ENCODE measurements at regions not wholly inside any gene's neighbourhood (a gene's known extent, or its start where the extent isn't known, plus 50 kb on each side); places are given as distances from the start of the nearest gene placed in this dataset.
A peak's percentile ranks its signal among the peaks of the same experiment; 100 is the strongest.
"Not testable (repeated sequence)": the region's sequence is repeated elsewhere in the genome, so short reads cannot be mapped to it uniquely, and the experiment has no call there.

DNA sequence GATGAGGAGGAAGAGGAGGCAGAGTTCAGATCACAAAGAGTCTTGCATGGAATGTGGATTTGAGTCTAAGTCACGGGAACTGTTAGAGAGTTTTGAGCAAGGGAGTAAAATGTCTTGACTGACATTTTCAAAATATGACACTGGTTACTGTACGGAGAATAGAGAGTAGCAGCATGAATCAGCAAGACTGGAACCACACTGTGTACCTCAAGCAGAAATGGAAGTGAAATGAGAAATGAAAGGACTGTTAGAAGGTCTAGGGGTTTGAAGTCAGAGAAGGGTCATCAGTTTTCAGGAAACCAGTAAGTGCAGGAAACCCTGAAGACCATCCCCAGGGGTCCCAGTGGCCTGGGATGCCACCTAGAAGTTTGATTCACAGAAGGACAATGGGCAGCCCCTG is 236.3 kb downstream of the GALC start:
- Mint-ChIP-seq H3K4me1 (ENCODE audit: low read depth) (no peaks in the 10 kb centered on the region), H3K27ac (no peak overlapping the region), H3K4me3 (no peak overlapping the region), H3K9me3 (peaks cover 64% of the 10 kb centered on the region), H3K27me3 (ENCODE audit: insufficient read depth) (peaks cover 2% of the 10 kb centered on the region; the same call in 1 of the 2 replicates), H3K36me3 (ENCODE audit: low read depth) (peaks cover 16% of the 10 kb centered on the region; the same call in 1 of the 2 replicates)
- TF ChIP-seq, protein P1, sequence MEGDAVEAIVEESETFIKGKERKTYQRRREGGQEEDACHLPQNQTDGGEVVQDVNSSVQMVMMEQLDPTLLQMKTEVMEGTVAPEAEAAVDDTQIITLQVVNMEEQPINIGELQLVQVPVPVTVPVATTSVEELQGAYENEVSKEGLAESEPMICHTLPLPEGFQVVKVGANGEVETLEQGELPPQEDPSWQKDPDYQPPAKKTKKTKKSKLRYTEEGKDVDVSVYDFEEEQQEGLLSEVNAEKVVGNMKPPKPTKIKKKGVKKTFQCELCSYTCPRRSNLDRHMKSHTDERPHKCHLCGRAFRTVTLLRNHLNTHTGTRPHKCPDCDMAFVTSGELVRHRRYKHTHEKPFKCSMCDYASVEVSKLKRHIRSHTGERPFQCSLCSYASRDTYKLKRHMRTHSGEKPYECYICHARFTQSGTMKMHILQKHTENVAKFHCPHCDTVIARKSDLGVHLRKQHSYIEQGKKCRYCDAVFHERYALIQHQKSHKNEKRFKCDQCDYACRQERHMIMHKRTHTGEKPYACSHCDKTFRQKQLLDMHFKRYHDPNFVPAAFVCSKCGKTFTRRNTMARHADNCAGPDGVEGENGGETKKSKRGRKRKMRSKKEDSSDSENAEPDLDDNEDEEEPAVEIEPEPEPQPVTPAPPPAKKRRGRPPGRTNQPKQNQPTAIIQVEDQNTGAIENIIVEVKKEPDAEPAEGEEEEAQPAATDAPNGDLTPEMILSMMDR (IDR thresholded peaks at IDR 0.05): no peak
- DNase-seq: no peak

DNA sequence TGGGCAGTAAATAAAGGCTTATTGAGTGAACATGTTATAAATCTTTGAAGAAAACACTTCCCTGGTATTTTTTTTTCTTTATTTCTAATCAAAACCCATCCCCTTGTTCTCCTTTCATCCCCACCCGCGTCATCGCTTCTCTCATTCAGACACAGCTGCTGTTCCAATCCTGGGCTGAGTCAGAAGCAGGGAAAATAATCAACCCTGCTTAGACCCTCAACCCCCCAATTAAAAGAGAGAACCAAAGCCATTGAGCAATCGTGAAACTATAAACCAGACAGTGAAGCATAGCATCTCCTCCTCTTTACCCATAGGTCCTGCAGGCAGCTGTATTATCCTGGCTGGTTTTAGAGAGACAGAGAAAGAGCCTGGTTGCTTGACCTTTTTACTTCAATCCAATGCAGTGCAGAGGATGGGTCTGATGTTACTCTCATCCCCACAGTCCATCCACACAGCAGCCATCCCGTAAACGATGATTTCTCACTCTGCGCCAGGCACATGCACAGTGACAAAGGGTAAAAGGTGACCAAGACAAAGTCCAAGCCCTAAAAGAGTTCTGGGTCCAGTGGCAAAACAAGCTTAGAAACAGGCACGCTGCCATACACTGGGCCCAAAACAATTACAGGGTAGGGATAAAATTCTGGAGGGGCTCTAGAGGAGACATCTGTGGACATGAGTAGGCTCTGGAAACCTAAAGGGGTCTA is 238.3 kb downstream of the GALC start:
- no peak overlapping the region for H3K27ac Mint-ChIP-seq

DNA sequence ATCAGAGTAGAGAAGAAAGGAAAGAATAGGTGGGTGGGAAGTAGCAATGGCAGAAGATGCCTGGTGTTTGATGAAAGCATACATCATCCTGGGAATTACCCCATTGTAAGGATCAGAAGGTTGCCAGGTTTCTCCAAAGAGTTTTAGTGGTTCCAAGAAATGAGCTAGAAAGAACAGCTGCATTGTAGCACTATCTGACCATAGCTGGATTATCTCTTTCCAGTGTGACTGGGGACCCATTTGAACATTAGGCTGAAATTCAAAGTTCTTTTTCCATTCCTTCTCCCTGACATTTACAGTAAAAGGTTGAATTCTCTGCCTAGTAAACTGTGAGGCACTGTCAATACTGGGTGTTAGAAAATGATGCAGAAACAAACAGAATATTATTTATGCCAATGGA is 244.4 kb downstream of the GALC start:
- Mint-ChIP-seq H3K9me3 (peaks cover 50% of the 10 kb centered on the region), H3K27me3 (ENCODE audit: insufficient read depth) (no peaks in the 10 kb centered on the region), H3K27ac (no peak overlapping the region), H3K36me3 (ENCODE audit: low read depth) (no peaks in the 10 kb centered on the region; the same call in 1 of the 2 replicates), H3K4me3 (no peak overlapping the region), H3K4me1 (ENCODE audit: low read depth) (no peaks in the 10 kb centered on the region)
- no peak for DNase-seq
- TF ChIP-seq, protein P1 (IDR thresholded peaks at IDR 0.05): no peak

More for the DNA sequence above, 238.3 kb downstream of the GALC start:
- peaks cover 63% of the 10 kb centered on the region for H3K9me3 Mint-ChIP-seq
- DNase-seq: no peak
- H3K4me3 Mint-ChIP-seq: no peak overlapping the region
- no peaks in the 10 kb centered on the region for H3K4me1 Mint-ChIP-seq (ENCODE audit: low read depth)
- TF ChIP-seq, protein P1 (IDR thresholded peaks at IDR 0.05): no peak
- H3K36me3 Mint-ChIP-seq (ENCODE audit: low read depth): peaks cover 10% of the 10 kb centered on the region; the same call in 1 of the 2 replicates
- H3K27me3 Mint-ChIP-seq (ENCODE audit: insufficient read depth): peaks cover 2% of the 10 kb centered on the region; the same call in 1 of the 2 replicates

DNA sequence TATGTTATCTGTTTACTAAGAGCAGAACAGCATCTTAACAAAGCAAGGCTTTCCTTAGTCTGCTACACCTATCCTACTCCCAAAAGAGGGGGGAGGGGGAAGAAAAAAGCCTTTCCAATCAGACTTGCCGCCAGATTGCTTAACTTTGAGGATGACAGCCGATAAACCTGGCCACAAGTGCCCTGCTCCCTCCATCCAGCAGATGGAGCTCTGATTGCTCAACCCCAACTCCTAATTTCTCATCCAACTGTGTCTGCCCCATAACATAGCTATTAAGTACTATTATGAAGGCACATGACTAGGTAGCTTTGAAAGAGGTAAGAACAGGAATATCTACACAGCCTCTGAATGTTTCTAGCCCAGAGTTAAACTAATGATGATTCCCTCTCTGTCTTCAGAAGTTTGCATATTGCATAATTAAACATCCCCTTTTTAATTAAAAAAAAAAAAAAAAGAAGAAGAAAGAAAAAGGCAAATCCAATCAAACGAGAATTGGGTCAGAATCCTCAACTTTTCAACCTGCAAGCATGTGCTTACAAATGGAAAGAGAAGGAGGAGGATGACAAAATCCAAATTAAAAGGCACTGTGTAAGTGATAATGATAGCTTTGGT is 247.4 kb downstream of the GALC start:
- no peak for DNase-seq
- TF ChIP-seq, protein P1 (IDR thresholded peaks at IDR 0.05): peak; percentile 69
- no peaks in the 10 kb centered on the region; the same call in 1 of the 2 replicates for H3K36me3 Mint-ChIP-seq (ENCODE audit: low read depth)
- H3K27me3 Mint-ChIP-seq (ENCODE audit: insufficient read depth): no peaks in the 10 kb centered on the region
- H3K9me3 Mint-ChIP-seq: peaks cover 37% of the 10 kb centered on the region
- no peak overlapping the region for H3K4me3 Mint-ChIP-seq
- no peaks in the 10 kb centered on the region for H3K4me1 Mint-ChIP-seq (ENCODE audit: low read depth)
- no peak overlapping the region for H3K27ac Mint-ChIP-seq

DNA sequence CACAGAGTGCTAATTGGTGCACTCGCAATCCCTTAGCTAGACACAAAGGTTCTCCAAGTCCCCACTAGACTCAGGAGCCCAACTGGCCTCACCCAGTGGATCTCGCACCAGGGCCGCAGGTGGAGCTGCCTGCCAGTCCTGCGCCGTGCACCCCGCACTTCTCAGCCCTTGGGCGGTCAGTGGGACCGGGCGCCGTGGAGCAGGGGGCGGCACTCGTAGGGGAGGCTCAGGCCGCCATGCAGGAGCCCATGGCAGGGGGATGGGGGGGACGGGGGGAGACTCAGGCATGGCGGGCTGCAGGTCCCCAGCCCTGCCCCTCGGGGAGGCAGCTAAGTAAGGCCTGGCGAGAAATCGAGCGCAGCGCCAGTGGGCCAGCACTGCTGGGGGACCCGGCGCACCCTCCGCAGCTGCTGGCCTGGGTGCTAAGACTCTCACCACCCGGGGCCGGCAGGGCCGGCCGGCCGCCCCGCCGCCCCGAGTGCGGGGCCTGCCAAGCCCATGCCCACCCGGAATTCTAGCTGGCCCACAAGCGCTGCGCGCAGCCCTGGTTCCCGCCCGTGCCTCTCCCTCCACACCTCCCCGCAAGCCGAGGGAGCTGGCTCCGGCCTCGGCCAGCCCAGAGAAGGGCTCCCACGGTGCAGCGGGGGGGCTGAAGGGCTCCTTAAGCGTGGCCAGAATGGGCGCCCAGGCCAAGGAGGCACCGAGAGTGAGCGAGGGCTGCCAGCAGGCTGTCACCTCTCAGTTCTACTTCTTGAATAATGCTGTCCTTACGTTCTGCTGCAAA is 258.2 kb downstream of the GALC start:
- DNase-seq; H3K27ac Mint-ChIP-seq; H3K27me3 Mint-ChIP-seq (ENCODE audit: insufficient read depth); H3K4me1 Mint-ChIP-seq (ENCODE audit: low read depth); H3K4me3 Mint-ChIP-seq; H3K36me3 Mint-ChIP-seq (ENCODE audit: low read depth): not testable (repeated sequence)
- peaks cover 59% of the 10 kb centered on the region for H3K9me3 Mint-ChIP-seq

DNA sequence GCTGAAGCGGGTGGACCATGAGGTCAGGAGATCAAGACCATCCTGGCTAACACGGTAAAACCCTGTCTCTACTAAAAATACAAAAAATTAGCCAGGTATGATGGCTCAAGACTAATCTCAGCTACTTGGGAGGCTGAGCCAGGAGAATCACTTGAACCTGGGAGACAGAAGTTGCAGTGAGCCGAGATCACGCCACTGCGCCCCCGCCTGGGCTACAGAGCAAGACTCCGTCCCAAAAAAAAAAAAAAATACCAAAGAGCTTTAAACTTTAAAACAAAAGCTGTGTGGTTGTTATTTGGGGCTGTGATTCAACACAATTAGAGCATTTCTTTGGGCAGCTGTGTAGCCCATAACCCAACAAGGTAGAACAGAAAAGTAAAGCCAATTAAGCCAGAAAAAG is 259.9 kb downstream of the GALC start:
- DNase-seq; H3K4me1 Mint-ChIP-seq (ENCODE audit: low read depth); H3K27ac Mint-ChIP-seq; H3K36me3 Mint-ChIP-seq (ENCODE audit: low read depth); H3K27me3 Mint-ChIP-seq (ENCODE audit: insufficient read depth); H3K4me3 Mint-ChIP-seq: not testable (repeated sequence)
- H3K9me3 Mint-ChIP-seq: peaks cover 48% of the 10 kb centered on the region
